Coronary artery (tissue), 2 donors: ENCODE measurements at regions not wholly inside any gene's neighbourhood (a gene's known extent, or its start where the extent isn't known, plus 50 kb on each side); places are given as distances from the start of the nearest gene placed in this dataset.

ENCODE experiments used
- DNase-seq: peaks from one replicate; pipeline ENCODE4 v3.0.0-alpha.2; 2017; ENCODE audit warnings: low spot score
- H3K27ac ChIP-seq, 2 donors: fragments of 200-600 bp; sonication (generic); one replicate each; pipeline ENCODE4 v1.5.1; 2016 to 2019
- H3K4me3 ChIP-seq: fragments of 200-600 bp; sonication (generic); 2 replicates; pipeline ENCODE4 v1.5.1; 2016; ENCODE audit warnings: mild to moderate bottlenecking, moderate library complexity
- TF ChIP-seq, protein P1 (sequence below): fragments of 200-600 bp; sonication (generic); IDR thresholded peaks from one replicate; pipeline ENCODE4 v1.5.1; 2019; ENCODE audit warnings: antibody characterized with exemption

DNA sequence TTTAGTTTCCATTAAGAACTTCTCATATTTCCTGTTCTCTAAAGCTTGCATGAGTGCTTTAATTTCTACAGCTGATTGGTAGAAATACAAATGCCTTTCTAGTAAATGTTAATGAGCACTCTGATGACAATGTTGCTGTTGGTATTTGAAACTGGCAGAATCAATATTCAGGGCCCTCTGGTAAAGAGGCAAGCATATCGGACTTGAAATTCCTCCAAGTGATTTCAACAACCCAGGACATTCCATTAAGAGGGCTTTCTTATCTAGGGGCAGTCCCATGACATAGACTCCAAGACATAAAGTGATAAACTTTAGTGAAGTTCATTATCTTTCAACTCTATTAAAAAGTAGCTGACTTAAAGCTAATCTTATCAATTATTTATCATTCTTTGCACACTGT, 83.1 kb upstream of the VCX start:
- no peak for DNase-seq
- Histone ChIP-seq H3K27ac (no peak overlapping the region), H3K4me3 (no peak overlapping the region)
- TF ChIP-seq, protein P1, sequence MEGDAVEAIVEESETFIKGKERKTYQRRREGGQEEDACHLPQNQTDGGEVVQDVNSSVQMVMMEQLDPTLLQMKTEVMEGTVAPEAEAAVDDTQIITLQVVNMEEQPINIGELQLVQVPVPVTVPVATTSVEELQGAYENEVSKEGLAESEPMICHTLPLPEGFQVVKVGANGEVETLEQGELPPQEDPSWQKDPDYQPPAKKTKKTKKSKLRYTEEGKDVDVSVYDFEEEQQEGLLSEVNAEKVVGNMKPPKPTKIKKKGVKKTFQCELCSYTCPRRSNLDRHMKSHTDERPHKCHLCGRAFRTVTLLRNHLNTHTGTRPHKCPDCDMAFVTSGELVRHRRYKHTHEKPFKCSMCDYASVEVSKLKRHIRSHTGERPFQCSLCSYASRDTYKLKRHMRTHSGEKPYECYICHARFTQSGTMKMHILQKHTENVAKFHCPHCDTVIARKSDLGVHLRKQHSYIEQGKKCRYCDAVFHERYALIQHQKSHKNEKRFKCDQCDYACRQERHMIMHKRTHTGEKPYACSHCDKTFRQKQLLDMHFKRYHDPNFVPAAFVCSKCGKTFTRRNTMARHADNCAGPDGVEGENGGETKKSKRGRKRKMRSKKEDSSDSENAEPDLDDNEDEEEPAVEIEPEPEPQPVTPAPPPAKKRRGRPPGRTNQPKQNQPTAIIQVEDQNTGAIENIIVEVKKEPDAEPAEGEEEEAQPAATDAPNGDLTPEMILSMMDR, result no peak

DNA sequence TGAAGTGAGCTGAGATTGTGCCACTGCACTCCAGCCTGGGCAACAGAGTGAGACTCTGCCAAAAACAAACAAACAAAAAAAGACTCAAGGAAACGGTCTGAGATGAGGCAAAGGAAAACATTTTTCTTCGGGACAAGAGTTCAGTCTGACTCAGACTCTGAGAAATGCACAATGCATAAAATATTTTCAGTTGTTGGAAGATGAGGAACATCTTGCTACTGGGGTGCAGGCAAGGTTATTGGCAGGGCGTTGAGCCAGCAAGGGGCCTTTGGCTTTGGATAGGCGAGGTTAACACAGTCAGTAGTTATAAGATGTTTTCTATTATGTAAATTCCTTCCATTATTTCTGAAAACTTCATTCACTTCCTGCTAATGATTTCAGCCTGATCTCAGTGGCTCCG, 96.1 kb upstream of the VCX start:
- Histone ChIP-seq H3K27ac (no peak overlapping the region), H3K4me3 (no peak overlapping the region)
- no peak for DNase-seq
- TF ChIP-seq, protein P1, result no peak

DNA sequence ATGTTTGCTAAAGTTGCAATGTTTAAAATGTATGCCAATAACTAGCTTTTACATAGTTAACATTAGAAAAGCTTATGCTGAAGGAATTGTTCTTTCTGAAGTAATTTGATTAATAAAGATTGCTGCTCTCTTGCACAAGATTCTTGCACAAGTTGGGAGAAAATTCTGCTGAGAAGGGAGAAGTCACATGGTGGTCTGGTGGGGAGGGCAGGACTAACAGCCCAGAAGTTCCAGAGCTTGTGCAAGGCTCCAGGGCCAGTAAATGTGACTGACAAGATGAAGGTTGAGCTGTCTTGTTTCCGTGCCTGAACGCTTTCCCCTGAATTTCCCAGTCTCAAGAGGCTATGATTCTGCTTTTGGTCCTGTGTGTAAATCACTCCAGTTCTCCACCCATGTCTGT, 112.9 kb upstream of the VCX start:
- TF ChIP-seq, protein P1, result no peak
- H3K4me3 ChIP-seq, result no peak overlapping the region
- H3K27ac ChIP-seq, result no peak overlapping the region
- DNase-seq, result no peak

DNA sequence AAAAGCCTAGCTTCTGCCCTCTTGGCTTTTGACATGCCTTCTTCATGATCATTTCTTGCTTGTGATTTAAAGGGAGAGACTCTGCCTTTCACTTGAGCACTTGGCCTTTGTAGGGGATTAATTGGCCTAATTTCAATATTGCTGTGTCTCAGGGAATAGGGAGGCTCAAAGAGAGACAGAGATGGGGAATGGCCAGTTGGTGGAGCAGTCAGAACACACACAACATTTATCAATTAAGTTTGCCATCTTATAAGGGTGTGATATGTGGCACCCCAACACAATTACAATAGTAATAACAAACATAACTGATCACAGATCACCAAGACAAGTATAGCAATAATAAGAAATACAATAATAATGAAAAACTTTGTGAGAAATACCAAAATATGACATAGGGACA, 122.5 kb upstream of the VCX start:
- TF ChIP-seq, protein P1, result no peak
- Histone ChIP-seq H3K4me3 (no peak overlapping the region), H3K27ac (no peak overlapping the region)
- DNase-seq, result no peak

DNA sequence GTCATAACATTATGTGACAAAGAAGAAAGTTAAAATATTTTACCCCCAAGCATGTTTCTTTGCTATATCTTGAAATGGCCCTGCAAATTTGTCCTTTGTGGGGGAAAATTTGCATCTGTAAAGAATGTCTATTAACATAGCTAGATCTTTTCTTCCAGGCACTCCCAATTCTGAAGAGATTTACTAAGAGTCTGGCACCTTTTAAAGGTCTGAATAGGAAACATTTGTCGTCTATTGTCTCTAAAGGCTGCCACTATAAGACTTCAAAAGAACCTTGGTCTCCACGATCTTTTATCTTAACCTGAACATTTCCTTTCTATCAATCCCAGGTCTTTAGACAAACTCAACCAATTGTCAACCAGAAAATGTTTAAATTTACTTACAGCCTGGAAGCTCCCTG, 128.6 kb upstream of the VCX start:
- H3K27ac ChIP-seq, result no peak overlapping the region
- DNase-seq, result no peak
- H3K4me3 ChIP-seq, result no peak overlapping the region
- TF ChIP-seq, protein P1, result no peak

DNA sequence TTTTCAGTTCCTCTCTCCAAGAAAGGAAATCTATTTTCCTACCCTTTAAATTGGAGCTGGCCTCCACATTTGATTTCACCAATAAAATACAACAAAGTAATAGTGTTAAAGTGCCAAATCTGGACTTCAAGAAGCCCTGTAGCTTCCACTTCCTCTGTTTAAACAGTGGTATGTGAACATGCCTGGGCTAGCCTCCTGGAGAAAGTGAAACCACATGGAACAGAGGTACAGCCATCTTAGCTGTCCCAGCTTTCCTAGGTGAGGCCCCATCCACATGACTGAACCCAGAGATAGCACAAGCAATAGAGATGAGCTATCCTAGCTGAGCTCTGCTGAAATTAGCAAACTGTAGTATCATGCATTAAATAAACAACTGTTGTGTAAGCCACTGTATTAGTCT, 131.8 kb upstream of the VCX start:
- TF ChIP-seq, protein P1, result no peak
- H3K4me3 ChIP-seq, result no peak overlapping the region

DNA sequence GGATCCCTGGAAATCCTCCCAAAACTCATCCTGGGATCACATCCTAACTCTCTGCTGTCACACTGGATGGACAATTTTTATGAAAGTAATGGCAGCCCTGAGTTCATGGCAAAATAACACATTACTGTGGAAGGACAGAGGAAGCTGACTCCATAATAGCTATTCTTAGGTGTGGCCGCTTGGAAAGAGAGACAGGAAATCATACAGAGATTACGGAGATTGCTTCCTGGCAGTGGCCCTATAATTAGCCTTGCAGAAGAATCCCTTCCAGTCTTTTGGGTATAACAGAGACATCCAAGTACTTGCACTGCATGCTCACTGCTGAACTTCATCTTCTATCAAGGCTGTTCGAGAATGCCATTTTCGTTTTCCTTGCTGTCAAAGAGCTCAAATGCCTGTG, 133.1 kb upstream of the VCX start:
- no peak for DNase-seq
- Histone ChIP-seq H3K27ac (no peak overlapping the region), H3K4me3 (no peak overlapping the region)
- TF ChIP-seq, protein P1, result no peak

More for the DNA sequence above, 131.8 kb upstream of the VCX start:
- H3K27ac ChIP-seq, result no peak overlapping the region
- no peak for DNase-seq
